Motor neuron (in vitro differentiated cells): ENCODE measurements at regions not wholly inside any gene's neighbourhood (a gene's known extent, or its start where the extent isn't known, plus 50 kb on each side); places are given as distances from the start of the nearest gene placed in this dataset.

Experiments
- ATAC-seq, 8 experiments: fragments of 200-7000 bp; cut with Tn5 transposase; replicated peaks in 6 of 8; 2 replicates each; pipeline ENCODE4 v1.8.0; 2021; ENCODE audit warnings: mild to moderate bottlenecking in 8 of 8, moderate library complexity in 8 of 8
- H3K27ac ChIP-seq, 2 donors: fragments of 250-450 bp; sonication (Bioruptor Pico); 2 replicates each; pipeline ENCODE4 v1.9.0; 2021; ENCODE audit warnings: antibody characterized with exemption in 2 of 2, mild to moderate bottlenecking in 2 of 2, moderate library complexity in 1 of 2
- H3K4me1 ChIP-seq, 2 donors: fragments of 250-450 bp; sonication (Bioruptor Pico); replicated peaks in 1 of 2; 2 replicates each; pipeline ENCODE4 v1.6.1; 2021; ENCODE audit warnings: antibody characterized with exemption in 2 of 2, mild to moderate bottlenecking in 2 of 2, moderate library complexity in 1 of 2
- H3K4me3 ChIP-seq, 5 donors: fragments of 250-450 bp; sonication (Bioruptor Pico); 2 replicates each; pipeline ENCODE4 v1.9.0; 2021; ENCODE audit warnings: antibody characterized with exemption in 5 of 5, mild to moderate bottlenecking in 5 of 5, moderate library complexity in 4 of 5
- WGBS, 10 experiments: fragments of 450-650 bp; shearing (Covaris generic); methylation state at CpG; one replicate each; pipeline ENCODE4 v1.0.0; 2022; 5-methylcytosine and 5-hydroxymethylcytosine counted together
- in situ Hi-C, 9 experiments: fragments of 400-800 bp; cut with MboI; loops; one replicate each; pipeline ENCODE4 v1.15.0; 2021; ENCODE audit warnings: low sequenced_read_pairs in 9 of 9, low pct_unique_long_range_greater_than_20kb in 2 of 9; ENCODE audit not compliant: unreplicated experiment in 9 of 9

DNA sequence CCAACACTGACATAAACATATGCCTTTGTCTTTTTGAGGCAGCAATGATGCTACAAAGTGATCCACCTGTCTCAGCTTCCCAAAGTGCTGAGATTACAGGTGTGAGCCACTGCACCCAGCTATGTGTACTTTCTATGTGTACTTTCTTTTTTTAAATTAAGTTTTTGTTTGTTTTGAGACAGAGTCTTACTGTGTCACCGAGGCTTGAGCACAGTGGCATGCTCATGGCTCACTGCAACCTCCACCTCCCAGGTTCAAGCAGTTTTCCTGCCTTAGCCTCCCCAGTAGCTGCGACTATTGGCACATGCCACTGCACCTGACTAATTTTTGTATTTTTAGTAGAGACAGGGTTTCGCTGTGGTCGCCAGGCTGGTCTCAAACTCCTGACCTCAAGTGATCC lies 172.5 kb upstream of the ALG10B start:
- in situ Hi-C loops = loop anchor here in 4 of 9 experiments (10.0 to 25.0 kb wide), 3 partner anchors 107 to 171 kb away; partner anchors contain the start of gene ALG10B (in 2 of the 4)
- no peak for ATAC-seq

DNA sequence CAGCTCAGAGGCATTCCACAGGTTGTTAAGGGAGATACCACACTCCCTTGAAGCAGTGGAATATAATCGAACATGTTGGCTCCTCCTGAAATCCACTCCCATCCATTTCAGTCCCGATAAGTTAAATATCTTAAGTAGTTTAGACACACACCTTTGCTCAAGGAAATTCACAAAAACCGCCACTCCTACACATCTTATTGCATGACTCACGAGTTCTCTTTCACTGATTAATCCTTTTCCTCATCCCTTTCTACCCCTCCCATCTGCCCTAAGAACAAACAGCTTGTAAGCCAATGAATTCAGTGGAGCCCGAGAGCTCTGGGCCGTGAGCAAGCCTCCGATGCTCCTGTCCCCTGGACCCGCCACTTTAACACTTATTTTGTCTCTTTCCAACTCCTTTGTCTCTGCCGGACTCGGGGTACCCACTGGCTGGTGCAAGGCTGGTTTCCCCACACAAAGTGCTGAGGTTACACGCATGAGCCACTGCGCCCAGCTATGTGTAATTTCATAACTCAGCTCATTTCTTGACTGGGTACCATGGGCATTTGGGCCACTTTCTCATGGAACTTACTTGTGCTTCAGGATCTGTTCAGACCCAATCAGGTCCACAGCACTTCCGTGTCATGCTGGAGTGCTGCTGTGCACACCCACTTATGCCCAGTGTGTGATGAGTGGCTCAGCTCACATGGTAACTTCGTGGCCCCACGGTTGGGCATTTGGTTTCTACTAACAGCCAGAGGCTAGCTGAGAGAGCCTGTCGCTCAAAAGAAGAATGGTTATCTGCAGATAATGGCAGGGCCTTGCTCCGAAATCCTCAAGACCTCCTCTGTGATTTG lies 171.8 kb upstream of the ALG10B start:
- in situ Hi-C loops = loop anchor here in 4 of 9 experiments (10.0 to 25.0 kb wide), 3 partner anchors 108 to 170 kb away; partner anchors contain the start of gene ALG10B (in 2 of the 4)
- no peak for ATAC-seq
- no peak overlapping the region for H3K27ac ChIP-seq
- WGBS, 10 experiments = 6 to 100% (median 45%) methylated on average over 1 to 13 of the region's 17 CpGs; no CpG with 5 or more reads in 1 of the 10 experiments
- no peaks in the 10 kb centered on the region for H3K4me1 ChIP-seq
- no peak overlapping the region for H3K4me3 ChIP-seq

More for the DNA sequence above, 172.5 kb upstream of the ALG10B start:
- 0 to 80% (median 76%) methylated on average over 1 to 3 of the region's 4 CpGs; no CpG with 5 or more reads in 5 of the 10 experiments for WGBS, 10 experiments
- H3K27ac ChIP-seq = no peak overlapping the region
- H3K4me3 ChIP-seq = no peak overlapping the region
- H3K4me1 ChIP-seq = no peaks in the 10 kb centered on the region

DNA sequence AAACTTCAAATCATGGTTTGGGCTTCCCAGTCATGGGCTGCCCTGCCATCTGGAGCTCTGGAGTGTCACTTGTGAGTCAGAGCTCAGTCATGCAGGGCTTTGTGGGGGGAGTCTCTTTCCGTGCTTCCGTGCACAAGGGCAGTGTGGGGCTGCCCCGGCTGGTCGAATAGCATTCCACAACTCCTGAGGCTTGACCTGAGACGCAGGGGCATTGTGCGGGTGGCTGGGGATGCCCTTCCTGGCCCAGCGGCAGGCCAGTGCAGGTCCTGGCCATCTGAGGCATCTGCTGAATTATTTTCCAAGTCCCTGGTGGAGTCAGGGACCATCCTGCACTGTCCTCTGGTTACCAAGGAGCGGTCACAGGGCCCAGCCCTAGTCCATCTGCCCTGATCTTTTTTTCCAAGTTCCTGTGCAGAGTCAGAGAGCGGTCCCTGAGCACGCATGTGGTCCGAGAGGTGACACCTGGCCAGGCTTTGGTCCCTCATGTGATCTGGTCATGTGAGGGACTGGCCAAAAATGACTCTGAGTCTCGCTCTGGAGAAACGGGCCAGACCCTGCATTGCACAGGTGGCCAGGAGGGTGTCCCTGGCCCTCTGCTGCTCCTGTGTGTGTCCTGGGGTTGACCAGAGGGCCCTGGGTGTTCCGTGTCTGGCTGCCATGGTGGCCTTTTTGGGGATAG lies 167.0 kb upstream of the ALG10B start:
- ATAC-seq = no peak
- H3K27ac ChIP-seq = no peak overlapping the region
- 13 to 80% (median 67%) methylated on average over 1 to 9 of the region's 14 CpGs; no CpG with 5 or more reads in 3 of the 10 experiments for WGBS, 10 experiments
- H3K4me1 ChIP-seq = no peaks in the 10 kb centered on the region
- no peak overlapping the region for H3K4me3 ChIP-seq
- in situ Hi-C loops = loop anchor here in 4 of 9 experiments (10.0 to 25.0 kb wide), 3 partner anchors 112 to 165 kb away; partner anchors contain the start of gene ALG10B (in 2 of the 4)

DNA sequence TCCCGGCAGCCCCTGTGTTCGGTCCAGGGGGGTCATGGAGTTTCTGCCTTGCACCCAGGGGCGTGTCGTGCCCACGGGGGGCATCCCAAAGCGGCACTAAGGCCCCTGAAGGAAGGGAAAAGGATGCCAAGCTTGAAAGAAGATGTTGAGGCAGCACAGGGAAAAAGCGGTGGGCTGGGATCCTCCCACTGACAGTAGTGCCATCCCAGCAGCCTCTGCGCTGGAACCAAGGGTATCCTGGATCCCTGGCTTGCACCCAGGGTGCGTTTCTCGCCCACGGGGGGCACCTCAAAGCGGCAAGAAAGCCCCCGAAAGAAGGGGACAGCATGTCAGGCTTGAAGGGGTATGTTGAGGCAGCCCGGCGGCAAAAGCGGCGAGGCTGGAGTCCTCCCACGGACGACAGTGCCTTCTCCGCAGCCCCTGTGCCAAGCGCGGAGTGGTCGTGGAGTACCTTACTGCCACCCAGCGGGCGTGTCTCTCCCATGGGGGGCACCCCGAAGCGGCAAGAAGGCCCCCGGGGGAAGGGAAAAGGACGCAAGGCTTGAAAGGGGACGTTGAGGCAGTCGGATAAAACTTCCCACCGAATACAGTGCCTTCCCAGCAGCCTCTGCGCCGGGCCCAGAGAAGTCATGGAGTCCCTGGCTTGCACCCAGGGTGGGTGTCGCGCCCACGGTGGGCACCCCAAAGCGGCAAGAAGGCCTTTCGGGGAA lies 164.4 kb upstream of the ALG10B start:
- H3K4me1 ChIP-seq = no peaks in the 10 kb centered on the region
- H3K4me3 ChIP-seq = no peak overlapping the region
- 20 to 80% (median 65%) methylated on average over 1 to 15 of the region's 39 CpGs; no CpG with 5 or more reads in 3 of the 10 experiments for WGBS, 10 experiments
- no peak for ATAC-seq
- in situ Hi-C loops = no loop called here
- H3K27ac ChIP-seq = no peak overlapping the region

DNA sequence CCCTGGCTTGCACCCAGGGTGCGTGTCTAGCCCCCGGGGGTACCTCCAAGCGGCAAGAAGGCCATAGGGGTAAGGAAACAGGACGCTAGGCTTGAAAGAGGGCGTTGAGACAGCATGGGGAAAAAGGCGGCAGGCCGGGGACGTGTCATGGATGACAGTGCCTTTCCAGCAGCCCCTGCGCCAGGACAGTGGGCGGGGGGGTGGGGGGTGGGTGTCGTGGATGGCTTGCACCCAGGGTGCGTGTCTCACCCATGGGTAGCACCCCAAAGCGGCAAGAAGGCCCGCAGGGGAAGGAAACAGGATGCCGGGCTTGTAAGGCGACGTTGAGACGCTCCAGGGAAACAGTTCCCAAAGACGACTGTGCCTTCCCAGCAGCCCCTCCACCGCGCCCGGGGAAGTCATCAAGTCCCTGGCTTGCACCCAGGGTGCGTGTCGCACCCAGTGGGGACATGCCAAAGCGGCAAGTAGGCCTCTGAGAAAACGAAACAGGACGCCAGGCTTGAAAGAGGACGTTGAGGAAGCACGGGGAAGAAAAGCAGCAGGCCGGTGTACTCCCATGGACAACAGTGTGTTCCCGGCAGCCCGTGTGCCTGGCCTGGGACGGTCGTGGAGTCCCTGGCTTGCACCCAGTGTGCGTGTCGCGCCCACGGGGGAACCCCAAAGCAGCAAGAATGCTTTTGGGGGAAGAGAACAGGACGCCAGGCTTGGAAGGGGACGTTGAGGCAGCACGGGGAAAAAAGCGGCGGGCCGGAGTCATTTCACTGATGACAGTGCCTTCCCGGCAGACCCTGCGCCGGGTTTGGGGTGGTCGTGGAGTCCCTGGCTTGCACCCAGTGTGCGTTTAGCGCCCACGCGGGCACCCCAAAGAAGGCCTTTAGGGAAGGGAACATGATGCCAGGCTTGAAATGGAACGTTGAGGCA lies 163.5 kb upstream of the ALG10B start:
- ATAC-seq = no peak
- H3K4me1 ChIP-seq = no peaks in the 10 kb centered on the region
- 60 to 100% (median 73%) methylated on average over 1 to 19 of the region's 53 CpGs; no CpG with 5 or more reads in 4 of the 10 experiments for WGBS, 10 experiments
- H3K27ac ChIP-seq = no peak overlapping the region
- in situ Hi-C loops = no loop called here
- no peak overlapping the region for H3K4me3 ChIP-seq

GRCh38 chr12:38153737-38154061 lies 162.9 kb upstream of the ALG10B start:
- Histone ChIP-seq H3K4me3 (no peak overlapping the region), H3K4me1 (no peaks in the 10 kb centered on the region), H3K27ac (no peak overlapping the region)
- in situ Hi-C loops = no loop called here
- 27 to 100% (median 60%) methylated on average over 1 to 4 of the region's 19 CpGs; no CpG with 5 or more reads in 5 of the 10 experiments for WGBS, 10 experiments
- ATAC-seq = no peak

DNA sequence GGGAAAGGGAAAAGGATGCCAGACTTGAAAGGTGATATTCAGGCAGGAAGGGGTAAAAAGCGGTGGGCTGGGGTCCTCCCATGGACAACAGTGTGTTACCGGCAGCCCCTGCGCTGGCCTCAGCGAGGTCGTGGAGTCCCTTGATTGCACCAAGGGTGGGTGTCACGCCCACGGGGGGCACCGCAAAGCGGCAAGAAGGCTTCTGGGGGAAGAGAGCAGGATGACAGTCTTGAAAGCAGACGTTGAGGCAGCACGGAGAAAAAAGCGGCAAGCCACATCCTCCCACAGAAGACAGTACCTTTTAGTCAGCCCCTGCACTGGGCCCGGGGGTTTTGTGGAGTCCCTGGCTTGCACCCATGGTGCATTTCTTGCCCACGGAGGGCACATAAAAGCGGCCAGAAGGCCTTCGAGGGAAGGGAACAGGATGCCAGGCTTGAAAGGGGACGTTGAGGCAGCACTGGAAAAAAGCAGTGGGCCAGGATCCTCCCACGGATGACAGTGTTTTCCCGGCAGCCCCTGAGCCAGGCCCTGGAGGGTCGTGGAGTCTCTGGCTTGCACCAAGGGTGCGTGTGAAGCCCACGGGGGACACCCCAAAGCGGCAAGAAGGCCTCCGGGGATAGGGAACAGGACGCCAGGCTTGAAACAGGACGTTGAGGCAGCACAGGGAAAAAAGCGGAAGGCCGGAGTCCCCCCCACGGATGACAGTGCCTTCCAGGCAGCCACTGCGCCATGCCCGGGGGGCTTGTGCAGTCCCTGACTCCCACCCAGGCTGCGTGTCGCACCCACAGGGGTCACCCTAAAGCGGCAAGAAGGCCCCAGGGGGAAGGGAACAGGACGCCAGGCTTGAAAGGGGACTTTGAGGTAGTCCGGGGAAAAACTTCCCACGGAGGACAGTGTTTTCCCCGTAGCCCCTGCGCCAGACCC lies 162.2 kb upstream of the ALG10B start:
- Histone ChIP-seq H3K27ac (no peak overlapping the region), H3K4me3 (no peak overlapping the region), H3K4me1 (no peaks in the 10 kb centered on the region)
- 0 to 100% (median 66%) methylated on average over 1 to 9 of the region's 39 CpGs; no CpG with 5 or more reads in 1 of the 10 experiments for WGBS, 10 experiments
- in situ Hi-C loops = no loop called here
- no peak for ATAC-seq

DNA sequence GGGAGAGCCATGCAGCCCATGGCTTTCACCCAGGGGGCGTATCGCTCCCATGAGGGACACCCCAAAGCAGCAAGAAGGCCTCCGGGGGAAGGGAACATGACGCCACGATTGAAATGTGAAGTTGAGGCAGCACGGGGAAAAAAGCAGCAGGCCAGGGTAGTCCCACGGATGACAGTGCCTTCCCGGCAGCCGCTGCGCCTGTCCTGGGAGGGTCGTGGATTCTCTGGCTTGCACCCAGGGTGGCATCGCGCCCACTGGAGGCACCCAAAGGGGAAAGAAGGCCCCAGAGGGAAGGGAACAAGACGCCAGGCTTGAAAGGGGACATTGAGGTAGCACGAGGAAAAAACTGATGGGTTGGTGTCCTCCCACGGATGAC lies 161.6 kb upstream of the ALG10B start:
- WGBS, 10 experiments = 29 to 81% (median 70%) methylated on average over 2 to 14 of the region's 16 CpGs; no CpG with 5 or more reads in 5 of the 10 experiments

DNA sequence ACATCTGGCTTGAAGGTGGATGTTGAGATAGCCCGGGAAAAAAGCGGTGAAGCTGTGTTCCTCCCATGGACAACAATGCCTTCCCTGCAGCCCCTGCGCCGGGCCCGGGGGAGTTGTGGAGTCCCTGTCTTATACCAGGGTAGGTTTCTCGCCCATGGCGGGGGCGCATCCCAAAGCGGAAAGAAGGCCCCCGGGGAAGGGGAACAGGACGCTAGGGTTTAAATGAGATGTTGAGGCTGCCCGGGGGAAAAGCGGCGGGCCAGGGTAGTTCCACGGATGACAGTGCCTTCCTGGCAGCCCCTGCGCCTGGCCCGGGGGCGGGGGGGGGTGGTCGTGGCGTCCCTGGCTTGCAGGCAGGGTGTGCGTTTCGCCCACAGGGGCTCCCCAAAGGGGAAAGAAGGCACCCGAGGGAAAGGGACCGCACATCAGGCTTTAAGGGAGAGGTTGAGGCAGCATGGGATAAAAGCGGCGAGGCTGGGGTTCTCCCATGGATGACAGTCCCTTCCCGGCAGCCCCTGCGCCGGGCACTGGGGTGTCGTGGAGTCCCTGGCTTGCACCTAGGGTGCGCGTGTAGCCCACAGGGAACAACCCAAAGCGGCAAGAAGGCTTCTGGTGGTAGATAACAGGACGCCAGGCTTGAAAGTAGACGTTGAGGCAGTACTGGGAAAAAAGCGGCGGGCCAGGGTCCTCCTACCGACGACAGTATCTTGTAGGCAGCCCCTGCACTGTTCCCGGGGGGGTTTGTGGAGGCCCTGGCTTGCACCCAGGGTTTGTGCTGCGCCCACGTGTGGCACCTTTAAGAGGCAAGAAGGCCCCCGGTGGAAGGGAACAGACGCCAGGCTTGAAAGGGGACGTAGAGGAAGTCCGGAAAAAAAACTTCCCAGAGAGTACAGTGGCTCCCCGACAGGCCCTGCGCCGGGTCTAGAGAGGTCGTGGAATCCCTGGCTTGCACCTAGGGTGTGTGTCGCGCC lies 160.8 kb upstream of the ALG10B start:
- H3K4me3 ChIP-seq = no peak overlapping the region
- 10 to 81% (median 75%) methylated on average over 2 to 12 of the region's 52 CpGs; no CpG with 5 or more reads in 4 of the 10 experiments for WGBS, 10 experiments
- in situ Hi-C loops = no loop called here
- no peak for ATAC-seq
- no peak overlapping the region for H3K27ac ChIP-seq
- H3K4me1 ChIP-seq = no peaks in the 10 kb centered on the region

More for the DNA sequence above, 161.6 kb upstream of the ALG10B start:
- ATAC-seq = no peak
- Histone ChIP-seq H3K27ac (no peak overlapping the region), H3K4me1 (no peaks in the 10 kb centered on the region), H3K4me3 (no peak overlapping the region)
- in situ Hi-C loops = no loop called here

DNA sequence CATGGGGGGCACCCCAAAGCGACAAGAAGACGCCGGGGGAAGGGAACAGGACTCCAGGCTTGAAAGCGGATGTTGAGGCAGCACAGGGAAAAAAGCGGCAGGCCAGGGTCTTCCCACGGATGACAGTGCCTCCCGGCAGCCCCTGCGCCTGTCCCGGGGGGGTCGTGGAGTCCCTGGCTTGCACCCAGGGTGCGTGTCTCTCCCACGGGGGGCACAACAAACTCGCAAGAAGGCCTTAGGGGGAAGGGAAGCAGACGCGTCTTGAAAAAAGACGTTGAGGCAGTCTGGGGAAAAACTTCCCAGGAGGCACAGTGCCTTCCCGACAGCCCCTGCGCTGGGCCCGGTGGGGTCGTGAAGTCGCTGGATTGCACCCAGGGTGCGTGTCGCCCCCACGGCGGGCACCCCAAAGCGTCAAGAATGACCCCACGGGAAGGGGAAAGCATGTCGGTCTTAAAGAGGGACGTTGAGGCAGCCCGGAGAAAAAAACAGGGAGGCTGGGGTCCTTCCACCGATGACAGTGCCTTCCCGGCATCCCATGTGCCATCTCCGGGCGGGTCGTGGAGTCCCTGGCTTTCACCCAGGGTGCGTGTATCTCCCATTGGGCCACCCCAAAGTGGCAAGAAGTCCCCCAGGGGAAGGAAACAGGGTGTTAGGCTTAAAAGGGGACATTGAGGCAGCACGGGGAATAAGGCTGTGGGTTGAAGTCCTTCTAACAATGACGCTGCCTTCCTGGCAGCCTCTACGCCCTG lies 159.9 kb upstream of the ALG10B start:
- H3K4me1 ChIP-seq = no peaks in the 10 kb centered on the region
- in situ Hi-C loops = no loop called here

More for the DNA sequence above, 159.9 kb upstream of the ALG10B start:
- H3K4me3 ChIP-seq = no peak overlapping the region
- no peak overlapping the region for H3K27ac ChIP-seq
- no peak for ATAC-seq
- WGBS, 10 experiments = 50 to 100% (median 79%) methylated on average over 1 to 27 of the region's 39 CpGs; no CpG with 5 or more reads in 1 of the 10 experiments
